WI38 (cell line): ENCODE measurements at regions not wholly inside any gene's neighbourhood (a gene's known extent, or its start where the extent isn't known, plus 50 kb on each side); places are given as distances from the start of the nearest gene placed in this dataset.

Experiments used
- H3K4me3 ChIP-seq: 2 replicates; pipeline ENCODE4 v1.5.1; 2011; ENCODE audit warnings: low read depth, mild to moderate bottlenecking, control low read depth, low read length
- TF ChIP-seq, protein P1 (sequence below): IDR thresholded peaks from 2 replicates; pipeline ENCODE4 v1.5.1; 2012; ENCODE audit warnings: low read depth, mild to moderate bottlenecking, control low read depth, low read length

- H3K4me3 ChIP-seq = no peak overlapping the region
- TF ChIP-seq, protein P1, sequence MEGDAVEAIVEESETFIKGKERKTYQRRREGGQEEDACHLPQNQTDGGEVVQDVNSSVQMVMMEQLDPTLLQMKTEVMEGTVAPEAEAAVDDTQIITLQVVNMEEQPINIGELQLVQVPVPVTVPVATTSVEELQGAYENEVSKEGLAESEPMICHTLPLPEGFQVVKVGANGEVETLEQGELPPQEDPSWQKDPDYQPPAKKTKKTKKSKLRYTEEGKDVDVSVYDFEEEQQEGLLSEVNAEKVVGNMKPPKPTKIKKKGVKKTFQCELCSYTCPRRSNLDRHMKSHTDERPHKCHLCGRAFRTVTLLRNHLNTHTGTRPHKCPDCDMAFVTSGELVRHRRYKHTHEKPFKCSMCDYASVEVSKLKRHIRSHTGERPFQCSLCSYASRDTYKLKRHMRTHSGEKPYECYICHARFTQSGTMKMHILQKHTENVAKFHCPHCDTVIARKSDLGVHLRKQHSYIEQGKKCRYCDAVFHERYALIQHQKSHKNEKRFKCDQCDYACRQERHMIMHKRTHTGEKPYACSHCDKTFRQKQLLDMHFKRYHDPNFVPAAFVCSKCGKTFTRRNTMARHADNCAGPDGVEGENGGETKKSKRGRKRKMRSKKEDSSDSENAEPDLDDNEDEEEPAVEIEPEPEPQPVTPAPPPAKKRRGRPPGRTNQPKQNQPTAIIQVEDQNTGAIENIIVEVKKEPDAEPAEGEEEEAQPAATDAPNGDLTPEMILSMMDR = no peak
These were observed 209.3 kb downstream of the CD47 start for GRCh38 chr3:107881509-107881908.

- TF ChIP-seq, protein P1 = no peak
- H3K4me3 ChIP-seq = no peak overlapping the region
These were observed 210.1 kb downstream of the CD47 start for GRCh38 chr3:107880702-107881101.

DNA sequence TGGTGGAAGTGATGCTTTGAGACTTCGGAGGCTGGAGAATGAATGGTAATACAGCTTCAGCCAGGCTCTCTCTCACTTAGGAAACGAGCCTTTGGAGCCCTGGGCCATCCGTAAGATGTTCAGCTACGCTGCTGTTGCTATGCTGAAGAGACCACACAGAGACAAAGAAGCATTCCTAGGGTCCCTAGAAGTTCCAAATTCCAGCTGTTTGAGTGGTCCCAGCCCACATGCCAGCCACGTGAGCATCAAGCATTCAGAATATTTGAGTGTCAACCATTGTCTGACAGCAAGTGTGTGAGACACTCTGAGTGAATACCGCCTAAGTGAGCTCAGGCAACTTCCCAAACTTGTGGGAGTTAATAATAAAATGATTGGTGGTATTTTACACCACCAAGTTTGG lies 212.9 kb downstream of the CD47 start:
- TF ChIP-seq, protein P1 = no peak
- H3K4me3 ChIP-seq = no peak overlapping the region

DNA sequence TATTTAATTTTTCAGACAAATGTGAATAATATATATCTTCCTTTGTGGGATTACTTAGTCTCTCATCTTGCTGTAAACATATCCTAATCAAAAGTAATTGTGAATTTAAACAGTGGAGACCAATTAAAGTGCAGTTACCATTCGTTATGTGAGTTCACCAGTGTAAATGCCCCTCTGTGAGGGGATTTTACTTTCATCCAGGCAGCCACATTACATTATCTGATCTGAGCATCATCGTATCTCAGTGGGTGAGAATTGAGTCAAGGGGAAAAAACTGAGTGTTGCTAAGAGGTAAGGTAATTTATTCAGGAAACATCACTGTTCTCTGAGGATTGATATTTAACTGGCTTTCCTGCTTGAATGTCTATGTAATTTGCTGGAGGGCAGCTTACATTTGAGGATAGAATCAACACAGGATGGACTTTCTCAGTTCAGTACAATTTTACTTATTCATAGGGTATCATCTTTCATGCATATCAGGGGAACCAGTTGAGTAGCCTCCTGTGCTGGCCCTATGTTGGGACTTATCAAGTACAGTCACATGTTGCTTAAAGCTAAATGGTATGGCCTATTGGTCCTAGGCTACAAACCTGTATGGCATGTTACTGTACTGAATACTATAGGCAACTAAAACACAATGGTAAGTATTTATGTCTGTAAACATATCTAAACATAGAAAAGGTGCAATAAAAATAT lies 219.7 kb downstream of the CD47 start:
- TF ChIP-seq, protein P1 = no peak
- no peak overlapping the region for H3K4me3 ChIP-seq

- no peak overlapping the region for H3K4me3 ChIP-seq
- TF ChIP-seq, protein P1 = no peak
These were observed 220.7 kb downstream of the CD47 start for GRCh38 chr3:107870096-107870495.

GRCh38 chr3:107868449-107868848 lies 222.4 kb downstream of the CD47 start:
- TF ChIP-seq, protein P1 = no peak
- no peak overlapping the region for H3K4me3 ChIP-seq

DNA sequence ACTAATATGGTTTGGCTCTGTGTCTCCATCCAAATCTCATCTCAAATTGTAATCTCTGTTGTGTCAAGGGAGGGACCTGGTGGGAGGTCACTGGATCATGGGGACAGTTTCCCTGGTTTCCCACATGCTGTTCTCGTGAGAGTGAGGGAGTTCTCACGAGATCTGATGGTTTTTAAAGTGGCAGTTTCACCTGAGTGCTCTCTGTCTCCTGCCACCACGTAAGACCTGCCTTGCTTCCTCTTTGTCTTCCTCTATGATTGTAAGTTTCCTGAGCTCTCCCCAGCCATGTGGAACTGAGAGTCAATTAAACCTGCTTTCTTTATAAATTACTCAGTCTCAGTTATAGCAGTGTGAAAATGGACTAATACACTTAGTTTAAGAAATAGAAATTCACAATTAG lies 228.9 kb downstream of the CD47 start:
- TF ChIP-seq, protein P1 = no peak
- H3K4me3 ChIP-seq = no peak overlapping the region
